Urothelium cell line (cell line): ENCODE measurements at regions not wholly inside any gene's neighbourhood (a gene's known extent, or its start where the extent isn't known, plus 50 kb on each side); places are given as distances from the start of the nearest gene placed in this dataset.

ENCODE experiments used
- DNase-seq: peaks from one replicate; pipeline ENCODE4 v3.0.0; 2011; ENCODE audit warnings: low spot score, mixed read lengths
- FAIRE-seq: peaks from 2 replicates; lab custom pipeline; 2011; peaks lifted over from hg19 to GRCh38; lab: Jason Lieb, UNC

DNA sequence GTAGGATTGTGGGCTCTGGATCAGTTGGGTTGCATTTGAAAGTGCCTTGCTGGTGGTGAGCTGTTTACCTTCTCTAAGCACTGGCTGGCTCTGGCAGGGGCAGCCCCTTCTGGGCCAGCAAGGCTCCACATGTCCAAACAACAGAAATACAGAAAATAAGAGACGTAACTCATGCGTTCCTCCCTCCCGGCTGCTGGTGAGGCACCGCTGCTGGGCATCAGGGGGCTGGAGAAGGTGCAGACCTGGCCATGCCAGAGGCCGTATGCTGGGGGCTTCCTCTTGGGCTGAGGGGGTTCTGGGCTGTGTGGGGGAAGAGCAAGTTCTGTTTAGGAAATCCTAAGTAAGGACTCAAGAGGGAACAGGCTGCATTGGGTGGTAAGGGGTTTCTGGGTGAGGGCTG lies 140.6 kb downstream of the URI1 start:
- no peak for DNase-seq
- FAIRE-seq: no peak

DNA sequence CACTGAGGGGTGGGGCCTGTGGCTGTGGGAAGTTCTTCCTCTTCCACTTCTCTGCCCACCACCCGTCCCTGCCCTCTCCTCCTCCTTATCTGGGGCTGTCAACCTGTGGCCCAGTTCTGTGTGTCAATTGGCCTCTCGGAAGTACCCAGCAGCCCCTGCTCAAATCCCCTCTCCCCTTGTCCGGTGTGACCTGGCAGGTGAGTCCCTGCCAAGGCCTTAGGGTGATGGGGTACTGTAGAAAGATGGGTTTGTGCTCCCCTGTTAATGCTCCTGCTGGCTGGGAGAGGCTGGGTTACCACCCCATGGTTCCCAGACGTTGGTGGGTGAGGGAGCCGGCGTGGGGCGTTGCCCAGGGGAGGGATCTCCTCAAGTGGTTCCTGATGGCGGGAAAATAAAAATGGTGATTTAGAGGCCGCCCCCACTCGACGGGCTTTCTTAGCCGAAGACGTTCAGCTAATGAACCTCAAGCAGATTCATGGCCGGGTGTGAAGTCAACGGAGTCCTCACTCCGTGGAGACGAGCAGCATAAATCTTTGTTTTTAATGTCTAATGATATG lies 141.2 kb downstream of the URI1 start:
- no peak for DNase-seq
- no peak for FAIRE-seq

DNA sequence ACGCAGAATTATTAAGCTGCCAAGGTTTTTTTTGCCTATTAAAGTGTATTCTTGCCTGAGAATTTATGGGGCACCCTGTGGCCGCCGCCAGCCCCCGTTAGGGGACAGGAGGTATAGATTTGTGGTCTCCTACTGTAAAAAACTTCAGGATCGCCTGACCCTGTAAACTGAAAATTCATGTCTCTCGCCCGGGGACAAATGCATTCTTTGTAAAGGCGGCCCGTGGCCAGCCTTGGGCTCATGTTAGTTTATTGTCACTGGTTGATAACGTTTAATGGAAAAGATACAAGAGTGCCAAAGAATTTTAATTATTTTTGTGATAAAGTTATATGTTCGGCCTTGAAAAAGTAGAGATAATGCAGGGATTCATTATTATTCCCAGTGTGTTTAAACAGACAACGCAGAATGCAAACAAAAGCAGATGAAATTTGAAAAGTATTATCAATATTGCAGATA lies 141.7 kb downstream of the URI1 start:
- FAIRE-seq: no peak

DNA sequence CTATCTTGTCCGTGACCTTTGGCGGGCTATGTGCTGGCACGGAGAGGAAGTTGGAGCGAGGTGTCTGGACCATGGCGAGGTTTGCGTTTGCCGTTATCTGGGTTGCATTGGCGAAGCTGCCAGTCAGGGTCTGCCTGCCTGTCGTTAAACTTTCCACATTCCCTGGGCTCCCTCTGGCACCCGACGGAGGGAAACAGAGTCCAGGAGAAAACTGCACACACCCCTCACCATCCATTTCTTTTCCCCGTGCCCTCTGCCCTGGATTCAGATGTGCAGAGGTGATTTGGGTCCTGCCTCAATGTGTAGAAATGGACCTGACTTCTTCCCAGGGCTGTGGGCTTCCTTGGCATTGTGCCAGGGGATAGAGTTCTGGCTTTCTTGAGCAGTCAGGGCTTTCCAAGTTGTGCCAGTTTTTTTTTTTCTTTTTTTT lies 142.4 kb downstream of the URI1 start:
- no peak for FAIRE-seq
- no peak for DNase-seq

More for the DNA sequence above, 141.7 kb downstream of the URI1 start:
- DNase-seq: no peak

DNA sequence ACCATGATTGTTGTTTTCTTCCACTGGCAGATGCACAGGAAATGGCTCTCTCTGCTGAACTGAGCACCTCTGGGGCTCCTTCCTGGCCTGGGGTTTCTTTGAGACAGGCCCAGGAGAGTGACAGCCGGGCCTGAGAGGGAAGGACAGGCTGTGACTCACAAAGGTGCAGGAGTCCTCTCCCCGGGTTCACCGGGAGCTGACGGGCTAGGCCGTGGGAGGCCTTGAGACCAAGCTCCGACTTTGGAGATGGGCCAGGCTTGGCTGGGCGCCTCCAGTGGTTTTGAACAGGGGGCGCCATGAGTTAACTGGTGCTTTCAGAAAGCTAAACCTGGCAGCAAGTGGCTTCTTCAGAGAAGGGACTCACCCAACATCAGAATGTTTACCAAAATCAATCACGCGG lies 143.4 kb downstream of the URI1 start:
- DNase-seq: peak; percentile 70
- FAIRE-seq: no peak

DNA sequence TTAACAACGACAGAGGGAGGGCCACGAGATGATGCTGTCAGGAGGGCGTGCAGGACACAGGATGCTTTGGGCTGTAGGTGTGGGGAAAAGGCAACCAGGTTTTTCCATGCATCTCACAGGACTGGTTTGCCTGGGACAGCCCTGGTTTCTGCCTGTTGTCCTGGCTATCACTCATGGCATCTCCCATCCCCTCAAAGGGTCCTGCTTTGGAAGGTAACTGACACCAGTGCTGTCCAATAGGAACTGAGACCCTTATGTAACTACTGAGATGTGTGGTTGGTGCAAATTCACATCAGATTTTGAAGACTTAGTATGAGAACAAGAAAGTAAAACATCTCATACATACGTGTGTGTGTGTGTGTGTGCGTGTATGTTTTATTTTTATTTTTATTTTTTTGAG lies 144.2 kb downstream of the URI1 start:
- FAIRE-seq (peak; percentile 83), DNase-seq (no peak)

DNA sequence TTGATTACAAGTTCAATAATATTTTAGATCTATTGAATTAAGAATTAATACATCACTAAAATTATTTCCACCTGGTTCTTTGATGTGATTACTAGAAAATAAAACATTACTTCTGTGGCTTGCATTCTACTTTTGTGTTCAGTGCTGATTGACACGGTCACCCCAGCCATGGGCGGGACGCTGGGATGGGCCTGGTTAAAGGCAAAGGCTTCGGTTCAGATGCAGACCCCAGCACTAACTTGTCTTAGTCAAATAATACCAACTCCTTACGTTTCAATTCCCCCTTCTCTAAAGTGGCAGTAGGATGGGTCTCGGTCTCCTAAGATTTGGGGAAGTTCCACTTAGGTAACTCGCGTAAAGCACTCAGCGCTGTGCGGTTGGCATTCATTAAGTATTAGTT lies 144.9 kb downstream of the URI1 start:
- DNase-seq (no peak), FAIRE-seq (no peak)

DNA sequence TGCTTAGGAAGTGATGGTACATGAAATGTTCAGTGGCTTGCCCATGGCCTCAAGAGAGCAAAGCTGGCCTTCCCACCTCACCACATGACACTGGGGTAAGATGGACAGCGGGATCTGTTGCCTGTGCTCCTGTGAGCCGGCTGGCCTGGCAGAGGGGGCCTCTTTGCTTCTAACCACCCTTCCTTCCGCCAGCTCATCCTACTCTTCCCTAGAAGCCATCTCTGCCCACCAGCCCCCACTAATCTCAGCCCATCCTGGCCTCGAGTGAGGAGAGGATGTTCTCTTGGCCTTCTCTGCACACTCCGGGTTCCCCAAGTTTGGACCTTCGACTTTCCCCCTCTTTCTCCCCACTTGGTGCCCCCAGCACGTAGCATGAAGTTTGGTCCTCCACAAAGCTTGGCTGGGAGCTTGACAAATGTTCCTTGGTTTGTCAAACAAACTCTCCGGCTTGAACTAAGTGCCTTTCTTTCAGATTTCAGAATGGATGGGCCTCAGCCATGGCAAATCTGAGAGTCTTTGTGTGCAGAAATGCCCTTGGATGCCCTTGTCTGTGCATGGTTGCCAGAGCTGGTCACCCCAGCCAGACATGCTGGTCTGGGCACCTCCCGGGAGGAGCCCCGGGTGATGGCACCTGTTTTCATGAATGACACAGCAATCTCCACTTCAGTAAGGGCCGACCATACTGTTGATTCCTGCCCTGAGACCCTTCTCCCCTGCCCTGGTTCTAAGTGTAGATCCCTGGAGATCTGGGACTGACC lies 145.5 kb downstream of the URI1 start:
- FAIRE-seq (peak; percentile 58), DNase-seq (no peak)

DNA sequence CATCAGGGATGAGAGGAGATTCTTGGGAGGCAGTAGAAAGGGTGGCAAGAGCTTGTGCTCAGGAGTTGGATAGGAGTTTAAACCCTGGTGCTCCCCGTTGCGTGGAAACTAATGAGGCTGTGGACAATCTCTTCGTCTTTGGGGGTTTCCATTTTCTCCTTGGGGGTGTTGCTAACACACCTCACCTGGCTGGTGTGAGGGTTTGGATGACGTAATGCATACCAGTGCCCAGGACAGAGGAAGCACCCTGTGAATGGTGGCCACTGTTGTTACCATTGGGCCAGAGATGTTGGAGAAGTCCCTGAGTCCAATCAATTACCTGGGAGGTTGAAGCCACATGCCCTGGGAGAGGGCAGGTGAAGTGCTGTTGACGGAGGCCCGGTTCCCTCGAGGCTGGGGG lies 146.5 kb downstream of the URI1 start:
- FAIRE-seq: peak; percentile 37
- no peak for DNase-seq

DNA sequence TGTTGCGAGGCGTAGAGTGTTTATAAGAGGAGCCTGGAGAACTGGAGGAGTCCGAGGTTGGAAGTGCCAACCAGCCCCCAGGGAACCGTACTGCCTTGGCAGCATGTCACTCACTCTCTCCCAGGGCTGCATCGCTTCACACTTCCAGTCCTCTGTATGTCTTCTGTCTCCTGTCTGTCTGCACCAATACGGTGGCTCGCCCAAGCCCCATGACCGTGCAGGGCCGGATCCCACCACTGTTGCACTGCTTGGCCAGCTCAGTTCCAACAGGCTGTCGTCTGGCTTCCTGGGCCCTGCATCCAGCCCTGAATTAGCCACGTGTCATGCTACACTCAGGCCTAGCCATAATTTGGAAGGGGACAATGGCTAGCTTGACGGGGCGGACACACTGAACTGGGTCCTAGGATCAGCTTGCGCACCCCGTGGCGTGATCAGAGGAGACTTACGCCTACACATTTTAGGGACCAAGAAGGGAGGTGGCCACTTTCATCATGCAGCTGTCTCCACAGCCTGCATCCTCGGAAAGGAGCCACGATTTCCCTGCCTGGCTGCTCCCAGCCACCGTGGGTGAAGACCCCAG lies 147.1 kb downstream of the URI1 start:
- FAIRE-seq: no peak
- DNase-seq: no peak

DNA sequence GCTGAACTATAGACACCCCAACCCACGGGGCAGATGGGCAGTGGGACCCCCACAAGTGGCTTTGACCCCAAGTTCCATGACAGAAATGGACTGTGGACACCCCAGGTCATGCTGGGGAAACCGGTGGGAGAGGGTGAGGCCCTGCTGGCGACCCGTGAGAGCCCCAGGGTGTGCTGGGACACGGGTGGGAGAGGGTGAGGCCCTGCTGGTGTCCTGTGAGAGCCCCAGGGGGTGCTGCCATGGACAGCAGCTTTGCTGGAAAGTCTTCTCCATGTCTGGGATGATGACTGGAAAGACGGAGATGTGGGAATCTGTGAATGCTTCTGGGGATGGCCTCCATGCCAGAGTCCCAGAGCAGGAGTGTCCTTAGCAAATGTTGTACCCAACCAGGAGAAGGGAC lies 148.4 kb downstream of the URI1 start:
- DNase-seq (no peak), FAIRE-seq (no peak)

DNA sequence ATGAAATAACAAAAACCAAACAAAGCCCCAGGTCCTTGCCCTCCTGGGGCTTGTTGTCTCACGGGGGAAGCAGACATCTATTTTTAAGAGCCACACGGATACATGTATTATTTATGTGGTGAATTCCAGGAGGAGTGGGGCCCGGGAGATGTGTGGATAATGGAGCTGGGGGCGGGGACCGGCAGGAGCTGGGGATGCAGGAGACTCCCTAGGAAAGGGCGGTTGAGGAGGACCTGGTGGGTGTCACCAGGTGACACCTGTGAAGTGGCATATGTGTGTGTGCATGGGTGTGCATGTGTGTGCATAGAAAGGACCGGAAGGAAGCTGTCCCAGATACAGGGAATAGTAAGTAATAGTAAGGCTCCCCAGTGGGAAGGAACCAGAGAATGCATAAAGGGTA lies 148.9 kb downstream of the URI1 start:
- no peak for DNase-seq
- no peak for FAIRE-seq

DNA sequence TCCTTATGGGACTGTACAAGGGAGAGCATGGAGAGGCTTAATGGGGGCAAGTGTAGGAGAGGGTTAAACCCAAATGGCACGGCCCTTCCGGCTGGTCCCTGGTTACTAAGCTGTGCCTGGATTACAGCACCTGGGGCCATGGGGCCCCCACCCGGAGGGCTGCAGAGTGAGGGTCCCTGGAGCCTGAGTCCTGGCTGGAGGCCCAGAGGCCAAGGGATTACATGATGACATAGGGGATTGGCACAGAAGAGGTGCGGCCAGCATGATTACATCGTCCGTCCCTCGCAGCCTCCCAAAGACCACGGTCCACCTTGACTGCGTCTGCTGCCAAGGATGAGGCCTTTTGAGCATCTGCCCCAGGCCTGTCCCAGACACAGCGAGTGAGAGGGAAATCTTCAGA lies 149.4 kb downstream of the URI1 start:
- DNase-seq: no peak
- no peak for FAIRE-seq

DNA sequence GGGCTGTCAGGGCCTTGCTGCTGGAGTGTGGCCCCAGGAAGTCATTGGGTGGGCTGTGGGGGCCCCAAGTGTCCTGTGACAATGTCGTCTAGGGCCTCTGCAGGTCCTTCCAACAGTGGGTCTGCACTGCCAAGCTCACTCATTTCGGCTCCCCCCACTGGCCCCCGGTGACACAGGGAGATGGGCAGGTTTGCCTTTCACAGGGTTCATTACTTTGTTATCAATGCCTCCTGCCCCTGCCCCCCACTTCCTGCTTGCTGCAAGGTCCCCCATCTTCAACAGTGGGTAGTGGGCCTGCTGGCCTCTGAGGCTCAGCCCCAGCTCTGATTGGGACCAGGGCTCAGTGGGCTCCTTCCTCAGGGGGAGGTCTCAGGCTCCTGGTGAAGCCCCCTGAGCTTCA lies 149.8 kb downstream of the URI1 start:
- FAIRE-seq (no peak), DNase-seq (no peak)

DNA sequence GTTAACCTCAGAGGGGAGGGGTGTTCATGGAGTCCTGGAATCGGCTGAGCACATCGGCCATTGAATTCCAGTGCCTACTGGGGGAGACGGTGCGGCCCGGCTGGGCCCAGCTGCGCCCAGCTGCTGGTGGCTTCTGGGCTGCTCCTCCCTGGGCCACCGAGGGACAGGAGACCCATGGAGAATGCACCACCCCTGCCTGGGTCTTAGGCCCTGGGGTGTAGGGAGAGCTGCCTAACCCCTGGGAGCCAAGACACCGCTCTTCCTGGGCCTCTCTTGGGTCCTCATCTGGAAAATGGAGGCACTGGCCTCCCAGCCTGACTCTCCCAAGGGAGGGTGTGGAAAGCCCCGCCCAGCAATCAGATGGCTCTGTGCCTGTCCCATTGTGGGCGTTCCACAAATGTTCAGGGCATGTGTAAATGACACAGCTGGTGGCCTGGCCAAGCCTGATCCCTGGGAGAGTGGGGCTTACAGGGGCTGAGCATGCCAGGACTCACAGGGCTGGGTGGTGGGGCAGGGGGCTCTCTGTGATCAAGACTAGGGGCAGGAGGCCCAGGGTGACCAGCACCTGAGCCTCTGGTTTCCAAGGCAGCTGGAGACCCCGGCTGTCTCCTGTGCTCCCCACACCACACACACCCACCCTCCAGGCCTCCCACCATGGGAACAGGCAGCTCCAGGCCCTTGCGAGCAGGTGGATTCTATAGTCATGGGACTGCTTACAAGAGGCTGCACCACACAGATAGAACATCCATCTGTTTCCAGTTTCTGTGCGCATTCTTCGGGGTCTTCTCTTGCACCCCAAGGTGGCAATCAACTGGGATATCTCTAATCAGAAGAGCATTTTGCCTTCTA lies 150.9 kb downstream of the URI1 start:
- FAIRE-seq: no peak
- no peak for DNase-seq

DNA sequence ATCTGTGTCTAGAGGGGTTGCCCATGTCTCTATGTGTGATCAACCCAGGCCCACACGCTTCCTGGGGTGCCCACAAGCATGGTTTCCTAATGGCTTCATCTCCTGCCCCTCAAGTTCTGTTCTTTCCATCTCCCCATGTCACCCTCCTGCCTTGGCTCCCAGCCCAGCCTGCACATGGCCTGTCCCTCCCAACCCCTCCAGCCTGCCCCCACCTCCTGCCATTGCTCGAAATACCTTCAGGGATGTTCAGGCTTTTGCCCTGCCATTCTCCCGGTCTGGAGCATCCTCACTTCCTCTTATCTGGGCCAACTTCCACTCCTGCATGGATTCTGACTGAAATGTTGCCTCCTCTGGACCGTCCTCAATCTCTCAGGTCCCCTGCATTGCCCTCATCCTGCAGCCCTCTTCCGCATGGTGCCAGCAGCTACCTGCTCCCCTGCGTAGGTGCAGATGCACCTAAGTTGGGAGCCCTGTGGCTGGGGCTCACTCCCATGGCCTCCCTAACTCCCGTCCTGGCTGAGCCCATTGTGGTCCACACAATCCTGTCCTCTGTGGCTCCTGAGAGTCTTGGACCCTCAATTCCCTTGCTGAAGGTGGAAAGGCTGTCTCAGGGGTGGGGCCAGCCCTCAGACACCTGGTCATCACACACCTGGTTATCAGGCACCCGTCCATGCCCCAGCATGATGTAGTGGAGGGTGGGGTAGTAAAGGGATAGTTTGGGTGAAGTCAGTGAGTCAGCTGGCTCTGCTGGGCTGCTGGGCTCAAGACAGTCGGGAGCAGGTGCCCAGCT lies 152.1 kb downstream of the URI1 start:
- FAIRE-seq (peak; percentile 83), DNase-seq (no peak)

DNA sequence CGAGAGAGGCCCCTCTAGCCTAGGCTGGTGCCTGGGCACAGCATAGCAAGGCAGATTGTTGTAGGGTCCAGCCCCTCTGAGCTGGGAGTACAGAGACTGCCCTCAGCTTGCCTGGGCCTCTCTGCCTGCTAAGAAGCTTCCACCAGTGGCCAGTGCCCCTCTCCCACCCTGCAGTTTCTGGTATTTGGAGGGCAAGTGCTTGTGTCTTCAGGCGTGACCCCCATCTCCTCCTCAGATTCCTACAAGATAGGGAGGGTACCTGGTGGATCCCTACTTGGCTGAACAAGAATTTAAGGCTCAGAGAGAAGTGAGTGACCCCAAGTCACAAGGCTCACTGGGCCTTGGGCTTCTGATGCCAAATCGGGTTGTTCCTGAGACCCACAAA lies 152.7 kb downstream of the URI1 start:
- DNase-seq: no peak
- no peak for FAIRE-seq

DNA sequence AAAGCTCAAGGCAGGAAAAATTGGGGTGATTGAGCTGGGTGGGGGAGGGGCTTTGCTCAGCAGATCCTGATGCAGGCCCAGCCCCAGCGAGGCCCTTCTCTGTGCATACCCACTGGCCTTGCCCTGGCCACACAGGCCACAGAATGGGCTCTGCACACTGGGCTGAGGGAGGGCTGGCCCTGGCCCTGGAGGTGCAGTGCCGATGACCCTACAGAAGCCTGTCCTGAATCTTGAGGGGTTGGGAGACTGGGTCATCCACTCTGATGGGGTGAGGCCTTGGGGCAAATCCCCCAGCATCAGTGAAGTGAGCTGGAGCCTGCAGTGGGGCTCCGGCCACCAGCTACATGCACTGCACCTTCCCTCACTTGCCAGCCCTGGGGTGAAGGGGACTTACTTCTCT lies 153.1 kb downstream of the URI1 start:
- FAIRE-seq (no peak), DNase-seq (no peak)

DNA sequence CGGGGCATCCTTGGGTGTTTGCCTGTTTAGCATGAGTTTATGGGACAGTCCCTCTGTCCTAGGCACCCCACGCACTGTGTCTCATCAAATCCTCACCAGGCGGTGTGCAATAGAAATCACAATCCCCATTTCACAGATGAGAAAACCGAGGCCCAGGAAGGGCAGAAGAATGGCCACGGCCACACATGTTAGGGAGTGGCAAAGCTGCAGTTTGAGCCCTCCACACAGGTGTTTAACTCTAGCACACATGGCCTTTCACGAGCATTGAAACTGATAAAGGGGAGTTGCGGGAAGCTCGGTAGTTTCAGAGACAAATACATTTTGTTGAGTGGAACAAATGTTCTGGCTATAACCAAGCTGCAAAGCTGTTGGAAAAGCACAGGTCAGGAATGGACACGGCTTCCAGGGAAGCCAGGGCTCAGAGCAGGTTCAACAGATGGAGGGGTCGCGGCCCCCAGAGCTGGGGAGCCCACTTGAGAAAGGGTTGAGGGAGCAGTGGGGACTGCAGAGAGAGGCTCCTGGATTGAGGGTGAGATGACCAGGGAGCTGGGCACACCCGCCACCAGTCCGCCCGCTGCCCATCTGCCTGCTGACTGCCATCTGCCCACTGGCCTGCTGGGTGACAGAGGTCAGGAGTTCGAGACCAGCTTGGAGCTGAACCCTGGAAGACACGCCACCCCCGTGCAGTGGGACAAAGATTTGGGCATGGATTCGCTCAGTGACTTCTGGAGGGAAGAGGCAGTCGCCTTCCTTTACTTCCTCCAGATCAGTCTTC lies 154.7 kb downstream of the URI1 start:
- FAIRE-seq: peak; percentile 84
- no peak for DNase-seq

DNA sequence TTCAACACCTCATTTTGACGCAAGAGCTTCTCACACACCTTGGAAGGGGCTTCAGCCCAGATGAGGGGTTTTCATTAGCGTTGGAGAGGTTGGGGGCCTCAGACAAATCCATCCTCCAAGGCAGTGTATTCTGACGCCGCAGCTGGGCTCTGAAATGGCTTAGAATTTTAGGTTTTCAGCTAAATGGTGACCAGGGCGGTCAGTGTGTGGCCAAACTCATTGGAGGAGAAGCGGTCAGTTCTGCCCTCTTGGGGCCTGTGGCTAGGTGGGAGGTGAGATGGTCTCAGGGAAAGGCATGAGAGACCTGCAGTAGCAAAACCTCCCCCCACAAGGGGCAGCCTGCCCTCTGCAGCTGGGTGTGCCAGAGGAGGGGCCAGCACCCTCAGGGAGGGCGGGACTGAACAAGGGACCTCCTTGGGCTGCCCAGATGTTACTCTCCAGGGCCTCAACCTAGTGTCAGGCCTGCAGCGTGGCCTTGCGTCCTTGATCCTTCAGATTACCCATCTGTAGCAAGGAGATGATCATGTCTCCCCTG lies 155.8 kb downstream of the URI1 start:
- no peak for FAIRE-seq
- no peak for DNase-seq
